ENCODE measurements at regions not wholly inside any gene's neighbourhood (a gene's known extent, or its start where the extent isn't known, plus 50 kb on each side); places are given as distances from the start of the nearest gene placed in this dataset.

DNA sequence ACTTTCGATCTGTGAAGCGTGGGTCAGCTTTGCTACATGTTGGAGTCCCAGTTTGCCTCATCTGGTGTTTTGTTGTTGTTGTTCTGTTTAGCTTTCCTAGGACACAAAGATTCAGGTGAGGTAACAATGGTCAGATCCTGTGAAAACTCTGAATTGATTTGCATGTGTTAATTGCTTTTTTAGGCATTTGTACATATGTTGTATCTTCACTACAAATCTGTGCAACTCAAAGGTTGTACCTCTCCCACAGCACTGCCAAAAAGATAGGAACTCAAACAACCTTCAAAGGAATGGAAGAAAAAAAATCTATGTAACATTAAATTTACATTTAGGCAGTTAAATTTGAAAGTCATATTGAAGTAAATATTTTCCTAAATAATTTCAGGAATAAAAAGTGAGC lies 518.5 kb upstream of the TENM4 start:
- no peak for DNase-seq

DNA sequence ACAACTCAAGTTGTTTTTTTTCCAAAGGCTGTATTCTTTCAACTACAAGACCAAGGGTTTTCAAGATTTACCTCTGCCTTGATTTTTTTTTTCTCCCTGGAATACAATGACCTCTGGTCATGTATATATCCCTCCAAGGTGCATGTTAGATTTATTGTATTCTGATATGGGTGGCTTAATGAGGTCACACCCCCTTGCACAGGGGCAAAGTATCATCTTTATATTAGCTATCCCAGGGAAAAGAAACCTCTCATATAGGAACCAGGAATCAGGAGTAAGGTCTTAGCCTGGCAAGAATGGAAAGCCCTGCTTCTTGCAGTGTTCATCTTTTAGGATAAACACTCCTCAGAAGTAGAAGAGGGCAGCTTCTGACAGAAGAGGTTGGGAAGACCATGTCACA lies 516.9 kb upstream of the TENM4 start:
- DNase-seq, result no peak

DNA sequence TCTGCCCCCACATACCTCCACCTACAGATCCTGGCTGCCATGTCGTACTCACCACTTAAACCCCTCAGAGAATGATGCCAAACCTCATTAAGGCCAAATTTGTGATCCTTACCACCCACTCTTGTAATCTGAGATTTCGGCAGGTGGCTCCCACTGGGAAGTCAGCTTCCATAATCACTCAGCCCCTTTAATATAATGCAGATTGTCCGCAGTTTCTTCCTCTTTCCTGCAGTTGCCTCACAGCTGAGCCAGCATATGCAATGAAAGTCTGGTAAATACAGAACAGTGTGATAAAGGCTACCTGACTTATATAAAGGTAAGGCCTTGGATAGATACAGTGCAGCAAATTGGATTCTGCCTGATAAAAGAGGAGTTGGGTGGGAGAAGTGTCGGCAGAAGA lies 515.2 kb upstream of the TENM4 start:
- no peak for DNase-seq

DNA sequence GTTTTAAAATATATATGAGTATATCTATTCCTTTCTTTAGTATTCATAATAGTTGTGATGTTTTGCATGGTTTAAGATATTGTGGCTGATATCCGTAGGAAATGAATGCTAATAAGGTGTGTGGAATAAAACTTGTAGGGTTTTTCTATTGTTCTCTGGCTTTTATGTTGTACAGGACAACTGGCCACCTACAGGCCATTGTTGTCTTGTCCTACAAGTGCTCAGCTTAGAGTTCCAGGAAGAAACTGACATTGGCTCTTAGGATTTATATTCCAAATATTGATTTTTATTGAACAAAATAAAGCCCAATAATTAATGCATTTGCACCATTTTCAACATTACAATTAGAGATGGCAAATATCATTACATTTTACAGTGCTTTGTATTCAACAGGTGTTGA lies 512.8 kb upstream of the TENM4 start:
- no peak for DNase-seq

DNA sequence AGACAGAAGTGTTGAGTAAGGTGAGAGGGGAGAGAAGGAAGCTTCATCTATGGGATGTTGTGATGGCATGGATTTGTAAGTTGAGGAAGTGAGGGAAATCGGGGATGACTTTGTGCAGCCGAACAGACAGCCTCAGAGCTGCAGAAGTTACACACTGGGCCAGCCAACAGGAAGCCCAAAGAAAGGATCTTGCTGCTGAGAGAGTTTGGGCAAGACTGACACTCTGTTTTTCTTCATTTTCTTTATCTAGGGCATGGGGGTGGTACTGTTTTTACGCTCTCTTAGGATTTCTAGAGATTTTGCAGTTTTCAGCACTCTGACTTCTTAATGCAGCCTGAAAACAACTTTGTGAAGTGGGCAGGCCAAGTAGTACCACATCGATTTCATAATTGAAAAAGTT lies 509.9 kb upstream of the TENM4 start:
- no peak for DNase-seq

DNA sequence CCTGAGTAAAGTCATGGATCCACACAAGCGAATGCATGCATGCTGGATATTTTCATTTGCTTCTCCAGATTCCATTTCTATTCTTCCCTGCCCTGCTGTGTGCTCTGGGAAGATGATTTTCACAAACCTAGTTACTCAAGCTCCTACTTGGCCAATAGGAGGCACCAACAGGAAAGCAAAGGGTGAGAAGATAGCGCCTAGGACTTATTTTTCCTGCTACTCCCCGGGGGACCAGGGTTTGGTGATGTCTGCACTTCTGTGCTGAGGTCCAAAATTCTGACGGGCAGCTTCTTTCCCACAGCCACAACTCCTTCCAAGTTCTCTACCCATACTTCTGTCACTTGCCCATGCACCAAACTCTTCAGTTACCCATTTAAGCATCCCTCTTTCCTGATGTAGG lies 509.3 kb upstream of the TENM4 start:
- no peak for DNase-seq

DNA sequence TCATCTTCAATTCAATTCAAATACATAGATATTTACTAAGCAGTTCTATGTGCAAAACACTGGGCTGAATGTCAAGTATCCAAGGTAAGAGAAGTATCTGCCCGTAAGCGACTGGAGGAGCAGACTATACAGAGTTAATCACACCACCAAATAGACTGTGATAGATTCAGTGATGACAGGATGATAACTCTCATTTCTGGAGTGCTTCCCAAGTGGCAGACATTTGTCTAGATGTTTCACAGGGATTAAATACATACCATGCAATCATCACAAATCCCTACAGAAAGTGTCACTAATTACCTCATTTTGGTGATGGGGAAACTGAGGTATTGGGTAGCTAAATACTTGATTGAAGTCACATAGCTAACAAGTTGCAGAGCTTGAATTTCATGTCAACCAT lies 508.7 kb upstream of the TENM4 start:
- DNase-seq, result no peak

DNA sequence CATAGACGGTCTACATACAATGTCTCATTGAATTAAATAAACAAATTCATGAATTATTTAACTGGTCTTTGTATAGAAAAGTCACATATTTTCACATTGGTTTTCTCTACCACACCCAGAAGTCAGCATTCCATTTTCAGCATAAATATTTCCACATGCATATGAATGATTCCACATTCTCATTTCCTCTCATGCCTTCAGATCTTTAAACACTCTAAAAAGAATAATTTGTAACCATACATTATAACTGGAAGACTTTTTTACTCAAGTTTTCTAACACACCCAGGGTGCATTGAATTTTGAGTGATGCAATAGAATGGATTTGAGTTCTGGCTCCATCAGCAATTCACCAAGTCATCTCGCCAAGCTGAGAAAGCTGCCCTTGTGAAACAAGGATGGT lies 501.8 kb upstream of the TENM4 start:
- no peak for DNase-seq

DNA sequence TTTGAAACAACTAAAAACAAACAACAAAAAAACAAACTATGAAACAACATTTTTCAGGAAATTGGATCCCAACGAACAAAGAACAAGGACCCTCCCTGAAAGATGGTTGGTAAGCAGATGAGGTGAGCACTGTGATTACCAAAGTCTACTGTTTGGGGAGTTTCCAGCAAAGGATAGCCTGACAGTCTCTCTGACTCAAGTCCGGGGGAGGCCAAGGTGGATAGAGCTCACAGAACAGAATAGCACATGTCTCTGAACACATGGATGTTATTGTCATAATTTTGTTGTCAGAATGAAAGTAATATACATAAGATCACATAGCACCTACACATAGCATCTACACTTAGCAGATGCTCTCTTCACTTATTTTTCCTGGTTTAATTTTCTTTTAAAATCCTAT lies 501.3 kb upstream of the TENM4 start:
- DNase-seq, result no peak

DNA sequence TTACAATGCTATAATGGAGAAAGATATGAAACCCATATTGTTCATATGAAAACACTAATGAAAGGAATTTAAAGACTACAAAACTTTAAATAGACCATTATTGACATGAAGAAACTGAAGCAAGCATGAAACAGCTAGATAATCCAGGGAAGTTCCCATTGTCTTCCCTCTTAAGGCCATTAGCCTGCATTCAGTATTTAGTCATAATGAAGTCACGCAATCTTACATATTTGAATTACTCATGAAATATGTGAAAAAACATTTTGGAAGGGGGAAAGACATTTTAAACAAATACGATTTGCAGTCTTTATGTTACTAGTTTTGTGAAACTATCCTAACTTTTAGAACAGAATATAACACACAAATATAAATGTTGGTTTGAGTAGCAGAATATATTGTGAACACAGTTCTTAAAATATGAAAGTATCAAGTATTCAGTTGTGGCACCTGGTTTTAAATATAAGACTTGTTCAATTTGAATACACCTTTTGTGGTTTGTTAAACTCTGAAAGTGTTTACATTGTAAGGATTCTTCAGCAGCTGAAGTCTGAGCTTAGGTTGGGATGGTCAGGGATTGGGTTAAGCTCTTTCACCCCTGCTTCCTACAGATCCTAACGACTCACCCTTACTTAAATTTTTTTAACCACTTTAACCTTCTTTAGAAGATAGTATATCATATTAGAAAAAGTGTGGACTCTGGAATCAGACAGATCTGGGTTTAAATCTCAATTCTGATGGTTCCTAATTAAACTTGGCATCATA lies 500.3 kb upstream of the TENM4 start:
- no peak for DNase-seq

DNA sequence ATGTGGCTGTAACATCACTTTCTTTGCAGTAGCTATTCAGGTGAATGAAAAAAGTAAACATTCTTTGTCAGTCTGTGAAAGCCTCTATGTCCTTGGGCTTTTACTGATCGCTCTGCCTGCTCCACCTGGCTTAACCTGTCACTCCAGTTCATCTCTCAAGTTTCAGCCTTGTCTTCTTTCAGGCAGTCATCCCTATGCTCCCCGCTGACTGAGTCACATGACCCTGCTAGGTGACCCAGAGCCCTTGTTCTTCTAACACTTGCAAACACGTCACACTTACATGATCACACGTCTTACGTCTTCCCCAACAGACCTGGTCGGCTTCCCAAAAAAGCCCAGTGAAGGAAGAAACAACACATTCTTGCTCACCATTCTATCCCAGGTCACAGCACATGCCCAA lies 499.3 kb upstream of the TENM4 start:
- no peak for DNase-seq

DNA sequence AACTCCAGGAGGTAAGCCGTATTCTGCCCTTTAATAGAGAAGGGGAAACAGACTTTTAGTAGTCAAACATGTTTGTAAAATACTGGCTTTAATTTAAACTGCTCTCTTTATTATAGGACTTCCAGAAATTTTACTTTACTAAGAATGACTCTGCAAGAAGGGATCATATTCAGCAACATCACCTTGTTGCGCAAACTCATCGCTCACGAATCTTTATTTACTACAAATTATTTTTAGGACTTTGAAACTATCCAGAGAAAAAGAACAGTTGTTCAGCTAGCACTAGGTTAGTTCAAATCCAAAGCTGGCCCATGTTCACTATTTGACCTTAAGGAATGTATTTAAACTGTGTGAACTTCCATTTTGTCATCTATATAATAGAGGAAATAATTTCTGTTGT lies 498.3 kb upstream of the TENM4 start:
- no peak for DNase-seq

DNA sequence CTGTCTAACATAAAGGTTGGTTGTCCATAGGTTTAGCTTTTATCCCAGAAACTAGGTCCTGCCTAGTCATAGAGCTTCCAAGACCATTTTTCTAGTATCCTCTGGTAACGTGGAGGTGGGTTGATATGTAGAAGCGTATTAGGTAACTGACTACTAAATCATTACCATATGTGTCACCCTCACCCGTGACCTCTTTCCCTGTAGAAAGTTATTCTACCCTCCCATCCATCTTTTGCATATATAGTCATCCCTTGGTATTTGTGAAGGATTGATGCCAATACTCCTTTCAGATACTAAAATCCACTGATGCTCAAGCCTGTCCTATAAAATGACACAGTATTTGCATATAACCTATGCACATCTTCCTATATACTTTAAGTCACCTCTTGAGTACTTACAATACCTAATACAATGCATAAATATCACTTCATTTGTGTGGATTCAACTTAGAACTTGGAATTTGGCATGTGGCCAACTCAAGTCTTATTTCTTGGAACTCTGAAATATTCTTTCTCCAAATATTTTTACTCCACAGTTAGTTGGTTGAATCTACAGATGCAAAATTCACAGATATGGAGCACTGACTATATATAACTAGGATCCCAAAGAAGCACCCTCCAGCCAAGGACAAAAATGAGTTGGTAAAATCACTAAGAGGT lies 497.0 kb upstream of the TENM4 start:
- no peak for DNase-seq

DNA sequence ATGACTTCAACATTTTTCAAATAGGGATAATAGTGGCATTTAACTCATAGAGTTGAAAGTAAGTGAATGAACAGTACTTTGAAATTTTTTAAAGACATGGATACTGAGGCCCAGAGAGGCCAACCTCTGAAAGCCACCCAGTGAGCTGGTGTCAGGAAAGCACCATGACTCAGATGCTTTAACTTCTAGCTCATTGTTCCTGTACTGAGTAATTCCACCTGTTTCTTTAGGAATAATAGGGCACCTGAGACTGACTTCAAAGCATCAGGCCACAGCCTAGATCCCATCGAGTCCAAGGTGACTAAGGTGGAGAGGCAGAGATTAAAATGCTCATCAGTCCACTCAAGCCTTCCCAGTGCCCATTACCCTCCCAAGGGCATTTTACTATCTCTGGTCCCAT lies 491.8 kb upstream of the TENM4 start:
- DNase-seq, result no peak

DNA sequence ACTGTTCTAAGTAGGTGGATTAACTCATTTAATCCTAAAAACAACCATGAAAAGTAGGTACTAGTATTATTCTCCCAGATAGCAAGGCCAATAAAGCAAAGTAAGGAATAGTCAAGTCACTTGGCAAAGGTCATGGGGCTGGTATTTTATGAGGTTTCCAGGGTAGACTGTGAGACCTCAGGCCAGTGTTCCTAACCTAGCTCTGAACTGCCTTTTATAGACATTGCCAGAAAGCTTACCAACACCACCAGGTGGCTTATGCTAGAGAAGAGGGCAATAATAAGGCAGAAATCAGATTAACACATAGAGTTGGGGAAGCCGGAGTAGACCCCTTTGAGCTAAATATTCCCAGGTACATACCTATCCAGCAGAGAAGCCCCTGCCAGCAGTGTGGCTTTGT lies 490.9 kb upstream of the TENM4 start:
- DNase-seq, result no peak

DNA sequence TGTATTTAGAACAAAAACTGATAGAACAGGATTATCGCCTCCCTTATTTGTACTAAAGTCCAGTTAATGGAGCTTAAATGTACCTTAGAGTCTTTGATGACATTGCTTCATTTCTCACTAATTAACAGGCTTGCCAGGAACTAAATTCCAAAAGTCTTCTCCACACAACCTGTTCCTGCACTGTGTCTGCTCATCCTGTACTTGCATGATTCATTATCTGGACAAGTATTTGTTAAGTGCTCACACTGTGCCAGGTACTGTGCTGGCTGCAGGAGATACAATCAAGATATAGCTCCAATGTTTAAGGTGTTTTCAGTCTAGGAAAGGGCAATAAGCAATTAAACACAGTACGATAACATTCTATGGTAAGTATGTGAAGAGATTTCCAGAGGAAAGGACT lies 485.9 kb upstream of the TENM4 start:
- no peak for DNase-seq

DNA sequence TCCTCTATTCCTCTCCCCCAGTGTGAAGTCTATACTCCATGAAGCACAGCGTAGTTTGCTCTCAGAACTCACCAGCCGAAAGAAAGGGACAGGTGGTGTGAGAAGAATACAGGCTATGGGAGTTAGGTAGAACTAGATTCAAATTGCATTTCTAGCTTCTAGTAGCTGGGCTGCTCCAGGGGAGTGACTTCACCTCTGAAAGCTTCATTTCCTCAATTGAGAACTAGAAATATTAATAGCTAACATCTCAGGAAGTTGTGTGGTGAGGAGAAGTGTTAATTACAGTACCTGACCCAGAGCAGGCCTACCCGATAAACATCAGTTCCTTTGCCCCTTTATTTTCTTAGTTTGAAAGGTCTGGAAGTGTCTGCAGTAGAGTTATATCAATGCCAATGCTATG lies 484.7 kb upstream of the TENM4 start:
- no peak for DNase-seq

DNA sequence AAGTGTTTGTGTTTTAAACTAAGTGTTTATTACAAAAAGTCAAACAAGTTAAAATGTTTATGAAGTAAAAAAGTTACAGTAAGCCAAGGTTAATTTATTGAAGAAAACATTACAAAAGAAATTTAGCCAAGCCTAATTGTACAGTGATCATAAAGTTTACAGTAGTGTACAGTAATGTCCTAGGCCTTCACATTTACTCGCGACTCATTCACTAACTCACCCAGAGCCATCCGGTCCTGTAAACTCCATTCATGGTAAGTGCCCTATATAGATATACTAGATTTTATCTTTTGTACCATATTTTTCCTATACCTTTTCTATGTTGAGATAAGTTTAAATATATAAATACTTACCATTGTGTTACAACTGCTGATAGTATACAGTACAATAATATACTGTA lies 481.8 kb upstream of the TENM4 start:
- no peak for DNase-seq

DNA sequence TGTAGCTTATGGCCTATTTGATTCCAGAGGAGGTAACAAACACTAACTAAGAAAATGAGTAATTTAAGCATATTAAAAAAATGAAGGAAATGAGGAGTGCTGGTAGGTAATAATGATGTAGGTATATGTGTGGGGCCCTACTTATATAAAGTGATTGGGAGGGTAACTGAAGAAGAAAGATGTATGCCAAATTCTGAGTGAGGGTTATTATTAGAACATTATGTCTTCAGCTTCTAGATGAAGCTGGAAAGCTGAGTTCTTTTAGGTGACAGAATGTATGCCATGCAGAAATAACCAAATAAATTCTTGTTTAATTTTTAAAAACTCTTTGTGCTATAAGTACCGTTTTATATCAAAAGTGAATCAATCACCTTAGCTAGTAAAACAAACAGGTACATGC lies 479.6 kb upstream of the TENM4 start:
- DNase-seq, result no peak

DNA sequence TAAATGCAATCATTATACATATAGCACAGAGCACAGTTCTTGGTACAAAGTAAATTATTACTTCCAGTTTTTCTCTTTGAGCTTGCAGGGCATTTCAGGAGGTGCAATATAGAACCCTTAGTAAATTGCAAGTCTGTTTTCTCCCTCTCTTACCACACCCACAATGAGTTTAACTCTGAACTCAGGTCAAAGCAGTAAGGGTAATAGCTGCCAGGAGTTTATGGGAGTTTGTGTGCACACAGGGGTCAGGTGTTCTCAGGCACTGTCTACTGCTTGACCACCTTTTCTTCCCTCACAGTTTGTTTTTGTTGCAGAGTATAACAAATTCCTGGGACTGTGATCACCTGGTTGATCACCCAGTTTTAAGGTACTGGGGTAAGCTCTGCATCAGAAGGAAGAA lies 478.5 kb upstream of the TENM4 start:
- DNase-seq, result no peak

DNA sequence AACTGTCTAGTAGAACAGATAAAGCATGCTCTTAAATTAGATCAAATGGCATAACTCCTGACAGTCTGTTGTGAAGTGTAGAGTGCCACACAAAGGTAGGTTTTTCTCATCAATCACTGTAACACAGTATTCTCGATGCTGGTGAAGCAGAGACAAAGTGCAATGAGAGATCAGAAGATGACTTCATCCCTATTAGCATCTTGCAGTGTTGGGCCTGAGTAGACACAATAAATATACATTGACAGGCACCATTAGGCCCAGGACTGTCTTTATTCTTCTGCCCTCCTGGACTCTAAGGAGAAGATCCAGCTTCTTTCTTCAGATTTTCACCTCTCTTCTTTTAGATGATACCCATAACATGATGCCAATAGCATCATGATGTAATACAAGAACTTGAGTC lies 478.0 kb upstream of the TENM4 start:
- DNase-seq, result no peak

DNA sequence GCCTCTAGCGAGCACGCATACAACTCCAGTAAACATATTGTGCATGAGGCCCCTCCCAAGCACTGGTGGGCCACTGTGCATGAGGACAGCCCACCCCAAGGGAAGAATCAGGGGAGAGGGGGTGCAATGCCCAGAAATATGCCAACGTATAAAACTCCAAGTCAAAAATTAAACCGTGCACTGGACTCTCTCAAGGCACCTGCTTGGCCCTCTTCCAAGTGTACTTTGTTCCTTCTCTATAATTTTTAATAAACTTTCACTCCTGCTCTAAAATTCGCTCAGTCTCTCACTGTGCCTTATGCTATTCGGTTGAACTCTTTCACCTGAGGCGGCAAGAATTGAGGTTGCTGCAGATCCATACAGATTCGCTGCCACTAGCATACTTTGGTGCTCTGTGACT lies 465.3 kb upstream of the TENM4 start:
- DNase-seq, result no peak

DNA sequence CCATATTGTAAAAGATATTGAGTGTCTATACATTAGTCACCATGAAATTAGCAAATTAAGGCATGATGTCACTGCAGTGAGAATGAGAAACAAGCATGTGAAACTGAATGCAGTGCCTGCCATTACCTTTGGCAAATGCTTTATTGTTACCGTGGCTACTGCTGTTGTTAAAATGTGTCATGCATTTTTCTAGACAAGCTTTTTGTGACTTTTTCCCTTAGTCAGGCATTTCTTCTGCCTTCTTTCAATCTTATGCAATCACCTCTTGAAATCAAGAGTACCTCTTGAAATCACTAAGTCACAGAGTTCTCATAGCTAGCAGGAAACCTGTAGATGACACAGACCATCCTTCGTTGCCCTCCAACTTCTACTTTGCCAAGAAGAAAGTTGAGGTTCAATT lies 461.7 kb upstream of the TENM4 start:
- no peak for DNase-seq

DNA sequence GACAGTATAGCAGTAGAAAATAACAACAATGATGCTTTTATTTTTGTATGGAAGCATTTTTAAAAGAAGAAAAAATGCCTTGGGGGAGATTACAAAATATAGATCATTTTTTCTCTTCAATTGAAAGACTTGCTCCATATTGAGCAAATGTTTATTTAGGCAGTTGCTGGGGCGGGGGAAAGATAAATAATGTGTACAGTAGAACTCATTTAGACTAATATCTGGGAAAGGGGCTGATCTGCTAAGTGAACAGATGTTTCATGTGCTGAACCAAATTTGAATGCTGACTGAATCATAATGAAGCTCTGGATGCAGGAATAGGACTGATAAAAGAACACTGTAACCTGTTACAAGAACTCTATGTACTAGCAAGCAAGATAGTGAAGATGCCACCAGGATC lies 457.1 kb upstream of the TENM4 start:
- no peak for DNase-seq

DNA sequence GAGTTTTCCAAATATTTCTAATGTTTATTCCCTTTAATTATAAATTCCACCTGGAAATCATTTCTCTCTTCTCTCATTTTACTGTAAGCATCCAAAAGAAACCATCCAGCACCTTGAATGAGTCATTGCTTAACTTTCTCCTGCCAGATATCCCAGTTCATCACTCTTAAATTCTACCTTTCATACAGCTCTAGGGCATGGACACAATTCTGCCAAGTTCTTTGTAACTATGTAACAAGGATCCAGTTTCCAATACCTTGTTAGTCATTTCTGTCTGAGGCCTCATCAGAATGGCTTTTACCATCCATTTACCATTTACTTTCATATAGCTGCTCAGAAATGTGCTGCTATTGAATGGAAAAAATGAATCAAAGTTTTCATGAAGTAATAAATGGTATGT lies 455.4 kb upstream of the TENM4 start:
- no peak for DNase-seq
